ENCODE measurements at regions not wholly inside any gene's neighbourhood (a gene's known extent, or its start where the extent isn't known, plus 50 kb on each side); places are given as distances from the start of the nearest gene placed in this dataset.

- Histone ChIP-seq H3K27me3 (no peaks in the 10 kb centered on the region), H3K36me3 (no peaks in the 10 kb centered on the region), H3K4me3 (no peak overlapping the region), H3K27ac (no peak overlapping the region), H3K9me3 (no peaks in the 10 kb centered on the region), H3K4me1 (no peaks in the 10 kb centered on the region)
- WGBS, 2 donors = 26 to 43% methylated on average over 4 of the region's 4 CpGs
- TF ChIP-seq CTCF (IDR thresholded peaks at IDR 0.05) = peak in 3 of 4 experiments; percentile 17 to 52 (median 33)
- TF ChIP-seq POLR2AphosphoS5 (IDR thresholded peaks at IDR 0.05) = no peak
- no peak for TF ChIP-seq POLR2A (IDR thresholded peaks at IDR 0.05)
- DNase-seq = no peak
- intact Hi-C loops (cut with DNase I) = no loop called here
These were observed 333.0 kb upstream of the SATB1 start for GRCh38 chr3:18758047-18758704.

- Histone ChIP-seq H3K4me3 (no peak overlapping the region), H3K36me3 (no peaks in the 10 kb centered on the region), H3K9me3 (no peaks in the 10 kb centered on the region), H3K4me1 (no peaks in the 10 kb centered on the region), H3K27me3 (no peaks in the 10 kb centered on the region), H3K27ac (no peak overlapping the region)
- TF ChIP-seq EP300 (IDR thresholded peaks at IDR 0.05) (no peak), POLR2AphosphoS5 (IDR thresholded peaks at IDR 0.05) (no peak), CTCF (IDR thresholded peaks at IDR 0.05) (no peak), POLR2A (IDR thresholded peaks at IDR 0.05) (no peak)
- DNase-seq = no peak
- WGBS, 2 donors = 18 to 67% methylated on average over 3 of the region's 3 CpGs
- intact Hi-C loops (cut with DNase I) = no loop called here
These were observed 332.3 kb upstream of the SATB1 start for GRCh38 chr3:18757476-18757875.

- H3K4me3 ChIP-seq = no peak overlapping the region
- intact Hi-C loops (cut with DNase I) = no loop called here
- H3K4me1 ChIP-seq = no peaks in the 10 kb centered on the region
- H3K27me3 ChIP-seq = no peaks in the 10 kb centered on the region
- no peak for TF ChIP-seq EP300 (IDR thresholded peaks at IDR 0.05)
- TF ChIP-seq CTCF (IDR thresholded peaks at IDR 0.05) = no peak
- no peak for TF ChIP-seq POLR2AphosphoS5 (IDR thresholded peaks at IDR 0.05)
- TF ChIP-seq POLR2A (IDR thresholded peaks at IDR 0.05) = no peak
- H3K9me3 ChIP-seq = no peaks in the 10 kb centered on the region
- H3K36me3 ChIP-seq = no peaks in the 10 kb centered on the region
- no peak overlapping the region for H3K27ac ChIP-seq
- DNase-seq = no peak
- 86 to 94% methylated on average over 4 of the region's 4 CpGs for WGBS, 2 donors
These were observed 327.3 kb upstream of the SATB1 start for GRCh38 chr3:18752273-18752934.

- Histone ChIP-seq H3K4me1 (no peaks in the 10 kb centered on the region), H3K9me3 (no peaks in the 10 kb centered on the region), H3K36me3 (no peaks in the 10 kb centered on the region), H3K27me3 (no peaks in the 10 kb centered on the region), H3K4me3 (no peak overlapping the region), H3K27ac (no peak overlapping the region)
- 51 to 72% methylated on average over 1 of the region's 1 CpG for WGBS, 2 donors
- TF ChIP-seq CTCF (IDR thresholded peaks at IDR 0.05) = no peak
- no peak for TF ChIP-seq EP300 (IDR thresholded peaks at IDR 0.05)
- no peak for TF ChIP-seq POLR2AphosphoS5 (IDR thresholded peaks at IDR 0.05)
- no peak for TF ChIP-seq POLR2A (IDR thresholded peaks at IDR 0.05)
- DNase-seq = no peak
- intact Hi-C loops (cut with DNase I) = no loop called here
These were observed 326.4 kb upstream of the SATB1 start for GRCh38 chr3:18751514-18751913.

Measured in sigmoid colon (tissue), 6 donors.